ENCODE measurements at regions not wholly inside any gene's neighbourhood (a gene's known extent, or its start where the extent isn't known, plus 50 kb on each side); places are given as distances from the start of the nearest gene placed in this dataset.

GRCh38 chr11:23711981-23712380 lies 784.9 kb upstream of the LUZP2 start:
- TF ChIP-seq EZH2 (IDR thresholded peaks at IDR 0.05; ENCODE audit: insufficient read depth, poor library complexity, severe bottlenecking) = no peak
- TF ChIP-seq EZH2phosphoT487 (IDR thresholded peaks at IDR 0.05; ENCODE audit: insufficient read depth, low read depth) = no peak

Data from GM23248 (cell line).